ENCODE measurements at regions not wholly inside any gene's neighbourhood (a gene's known extent, or its start where the extent isn't known, plus 50 kb on each side); places are given as distances from the start of the nearest gene placed in this dataset.

DNA sequence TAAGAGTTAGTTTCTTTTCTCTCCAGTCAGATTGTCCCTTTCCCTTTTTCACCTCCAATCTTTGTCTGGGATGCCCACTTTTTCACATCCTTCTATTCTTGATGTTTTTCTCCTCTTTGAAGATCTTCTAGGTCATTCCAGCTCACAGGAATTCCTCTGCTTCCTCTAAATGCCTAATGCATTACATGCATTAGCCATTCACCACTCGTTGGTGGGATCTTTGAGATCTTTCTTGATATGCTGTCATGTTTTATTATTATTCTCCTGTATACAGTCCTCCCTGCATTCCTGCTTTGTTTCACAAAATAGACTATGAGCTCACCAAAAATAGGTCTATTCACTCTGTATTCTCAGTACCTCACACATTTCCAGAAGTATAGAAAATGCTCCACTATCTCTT, 129.0 kb downstream of the LYPLAL1 start:
- no peak overlapping the region for H2BK5ac ChIP-seq (ENCODE audit: low read length)
- no peak overlapping the region for H3K27ac ChIP-seq (replicated peaks; ENCODE audit: low read length)
- H2BK12ac ChIP-seq (ENCODE audit: low read length): no peak overlapping the region
- no peak overlapping the region for H3K4me2 ChIP-seq (ENCODE audit: insufficient read depth, low read length, poor library complexity, severe bottlenecking)
- H3K14ac ChIP-seq (ENCODE audit: low read length): no peak overlapping the region
- H2AFZ ChIP-seq (ENCODE audit: low read length): no peak overlapping the region
- H2BK120ac ChIP-seq (ENCODE audit: low read depth, low read length): no peak overlapping the region
- no peak for DNase-seq (ENCODE audit: low spot score)
- no peak overlapping the region for H2BK15ac ChIP-seq (ENCODE audit: low read length)
- no peaks in the 10 kb centered on the region for H3K27me3 ChIP-seq (ENCODE audit: control insufficient read depth in 3 of 3, insufficient read depth in 3 of 3, low read depth in 1 of 3, low read length in 3 of 3)
- H3K23ac ChIP-seq (ENCODE audit: low read depth, low read length, poor library complexity): no peak overlapping the region
- WGBS, 2 donors (ENCODE audit: extremely low coverage in 2 of 2, insufficient read length in 2 of 2, insufficient replicate concordance in 1 of 2): no CpG with 5 or more reads among the region's 1 CpG
- H4K8ac ChIP-seq (ENCODE audit: low read depth, low read length): no peak overlapping the region
- no peak overlapping the region for H3K4ac ChIP-seq (ENCODE audit: low read length)
- no peaks in the 10 kb centered on the region for H3K4me1 ChIP-seq (ENCODE audit: control insufficient read depth in 2 of 2, insufficient read depth in 1 of 2, low read depth in 1 of 2, low read length in 2 of 2)
- no peak overlapping the region for H3K18ac ChIP-seq (ENCODE audit: low read length)
- no peak overlapping the region for H2AK5ac ChIP-seq (ENCODE audit: low read depth, low read length)
- no peak overlapping the region for H3K9ac ChIP-seq (ENCODE audit: low read depth, low read length, poor library complexity)
- H3K9me3 ChIP-seq (replicated peaks in 1 of 2; ENCODE audit: control insufficient read depth in 2 of 2, insufficient read depth in 1 of 2, low read depth in 1 of 2, low read length in 2 of 2): peaks cover 0 to 3% of the 10 kb centered on the region in 2 donors
- H3K79me1 ChIP-seq (ENCODE audit: low read depth, low read length): no peaks in the 10 kb centered on the region
- no peak overlapping the region for H4K91ac ChIP-seq (ENCODE audit: low read depth, low read length, poor library complexity)
- H3K4me3 ChIP-seq (ENCODE audit: low read length in 2 of 2): no peak overlapping the region
- no peaks in the 10 kb centered on the region for H3K36me3 ChIP-seq (replicated peaks in 1 of 2; ENCODE audit: control insufficient read depth in 2 of 2, insufficient read depth in 2 of 2, low read length in 2 of 2)

DNA sequence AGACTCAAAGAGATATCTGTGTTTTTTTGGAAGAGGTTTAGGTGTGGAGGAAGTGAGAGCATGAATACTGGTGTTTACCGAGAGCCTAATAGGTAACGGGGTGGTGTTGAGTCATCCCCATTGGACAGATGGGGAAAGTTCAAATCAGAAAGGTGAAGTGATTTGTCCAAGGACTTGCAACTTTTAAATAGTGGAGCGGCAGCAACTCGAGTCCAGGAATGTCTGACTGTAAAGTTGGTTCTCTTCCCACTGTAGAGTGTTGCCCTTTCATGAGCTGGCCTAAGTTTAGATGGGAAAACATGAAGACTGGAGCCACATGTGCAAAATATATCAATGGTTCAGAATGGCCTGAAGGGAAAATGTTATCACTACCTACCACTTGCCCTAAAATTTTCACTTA, 125.7 kb downstream of the LYPLAL1 start:
- H3K27ac ChIP-seq (replicated peaks; ENCODE audit: low read length): no peak overlapping the region
- no peak overlapping the region for H2BK120ac ChIP-seq (ENCODE audit: low read depth, low read length)
- no peak overlapping the region for H3K4me2 ChIP-seq (ENCODE audit: insufficient read depth, low read length, poor library complexity, severe bottlenecking)
- no peak overlapping the region for H2AFZ ChIP-seq (ENCODE audit: low read length)
- no peak overlapping the region for H3K9ac ChIP-seq (ENCODE audit: low read depth, low read length, poor library complexity)
- H3K23ac ChIP-seq (ENCODE audit: low read depth, low read length, poor library complexity): no peak overlapping the region
- H3K27me3 ChIP-seq (ENCODE audit: control insufficient read depth in 3 of 3, insufficient read depth in 3 of 3, low read depth in 1 of 3, low read length in 3 of 3): no peaks in the 10 kb centered on the region
- no peaks in the 10 kb centered on the region for H3K36me3 ChIP-seq (replicated peaks in 1 of 2; ENCODE audit: control insufficient read depth in 2 of 2, insufficient read depth in 2 of 2, low read length in 2 of 2)
- H4K91ac ChIP-seq (ENCODE audit: low read depth, low read length, poor library complexity): no peak overlapping the region
- H2BK15ac ChIP-seq (ENCODE audit: low read length): no peak overlapping the region
- H3K14ac ChIP-seq (ENCODE audit: low read length): no peak overlapping the region
- H4K8ac ChIP-seq (ENCODE audit: low read depth, low read length): no peak overlapping the region
- WGBS, 2 donors (ENCODE audit: extremely low coverage in 2 of 2, insufficient read length in 2 of 2, insufficient replicate concordance in 1 of 2): no CpG with 5 or more reads among the region's 4 CpGs
- no peak overlapping the region for H3K4me3 ChIP-seq (ENCODE audit: low read length in 2 of 2)
- H2BK12ac ChIP-seq (ENCODE audit: low read length): no peak overlapping the region
- H2AK5ac ChIP-seq (ENCODE audit: low read depth, low read length): no peak overlapping the region
- H3K9me3 ChIP-seq (replicated peaks in 1 of 2; ENCODE audit: control insufficient read depth in 2 of 2, insufficient read depth in 1 of 2, low read depth in 1 of 2, low read length in 2 of 2): no peaks in the 10 kb centered on the region
- H3K18ac ChIP-seq (ENCODE audit: low read length): no peak overlapping the region
- no peak for DNase-seq (ENCODE audit: low spot score)
- H3K79me1 ChIP-seq (ENCODE audit: low read depth, low read length): no peaks in the 10 kb centered on the region
- H2BK5ac ChIP-seq (ENCODE audit: low read length): no peak overlapping the region
- no peak overlapping the region for H3K4ac ChIP-seq (ENCODE audit: low read length)
- no peaks in the 10 kb centered on the region for H3K4me1 ChIP-seq (ENCODE audit: control insufficient read depth in 2 of 2, insufficient read depth in 1 of 2, low read depth in 1 of 2, low read length in 2 of 2)

DNA sequence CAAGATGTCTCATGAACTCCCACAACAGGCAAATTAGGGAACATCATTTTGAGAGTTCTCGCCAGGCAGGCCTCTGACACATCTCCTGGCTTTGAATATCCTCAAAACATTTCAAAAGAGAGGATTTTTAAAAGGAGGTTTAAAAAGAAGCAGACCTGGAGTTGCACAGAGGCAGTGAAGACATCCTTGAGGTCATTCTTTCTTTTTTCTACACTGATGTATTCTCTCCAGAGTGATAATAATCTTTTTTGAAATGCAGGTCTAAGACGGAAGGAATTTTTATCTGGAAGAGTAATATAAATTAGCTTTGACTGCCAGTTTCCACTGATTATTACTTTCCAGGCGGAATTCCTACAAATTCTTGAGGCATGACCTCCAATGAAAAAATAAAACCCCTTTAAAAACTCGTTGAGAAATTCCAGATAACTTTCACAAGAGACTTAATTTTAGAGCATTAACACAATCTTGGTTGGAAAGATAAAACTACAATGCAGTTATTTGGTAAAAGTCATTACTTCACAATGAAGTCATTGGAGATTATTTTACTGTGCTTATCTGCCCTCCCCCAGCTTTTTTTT, 125.0 kb downstream of the LYPLAL1 start:
- Histone ChIP-seq H3K36me3 (replicated peaks in 1 of 2; ENCODE audit: control insufficient read depth in 2 of 2, insufficient read depth in 2 of 2, low read length in 2 of 2) (no peaks in the 10 kb centered on the region), H2BK15ac (ENCODE audit: low read length) (no peak overlapping the region), H3K27me3 (ENCODE audit: control insufficient read depth in 3 of 3, insufficient read depth in 3 of 3, low read depth in 1 of 3, low read length in 3 of 3) (no peaks in the 10 kb centered on the region), H3K9ac (ENCODE audit: low read depth, low read length, poor library complexity) (no peak overlapping the region), H2BK12ac (ENCODE audit: low read length) (no peak overlapping the region), H3K14ac (ENCODE audit: low read length) (no peak overlapping the region), H3K27ac (replicated peaks; ENCODE audit: low read length) (no peak overlapping the region), H3K79me1 (ENCODE audit: low read depth, low read length) (no peaks in the 10 kb centered on the region), H3K4ac (ENCODE audit: low read length) (no peak overlapping the region), H2AFZ (ENCODE audit: low read length) (no peak overlapping the region), H3K4me2 (ENCODE audit: insufficient read depth, low read length, poor library complexity, severe bottlenecking) (no peak overlapping the region), H3K9me3 (replicated peaks in 1 of 2; ENCODE audit: control insufficient read depth in 2 of 2, insufficient read depth in 1 of 2, low read depth in 1 of 2, low read length in 2 of 2) (no peaks in the 10 kb centered on the region), H3K23ac (ENCODE audit: low read depth, low read length, poor library complexity) (no peak overlapping the region), H3K4me3 (ENCODE audit: low read length in 2 of 2) (no peak overlapping the region), H4K91ac (ENCODE audit: low read depth, low read length, poor library complexity) (no peak overlapping the region), H3K18ac (ENCODE audit: low read length) (no peak overlapping the region), H2BK5ac (ENCODE audit: low read length) (no peak overlapping the region), H4K8ac (ENCODE audit: low read depth, low read length) (no peak overlapping the region), H2AK5ac (ENCODE audit: low read depth, low read length) (no peak overlapping the region), H3K4me1 (ENCODE audit: control insufficient read depth in 2 of 2, insufficient read depth in 1 of 2, low read depth in 1 of 2, low read length in 2 of 2) (no peaks in the 10 kb centered on the region), H2BK120ac (ENCODE audit: low read depth, low read length) (no peak overlapping the region)
- no CpG with 5 or more reads among the region's 4 CpGs for WGBS, 2 donors (ENCODE audit: extremely low coverage in 2 of 2, insufficient read length in 2 of 2, insufficient replicate concordance in 1 of 2)
- no peak for DNase-seq (ENCODE audit: low spot score)

DNA sequence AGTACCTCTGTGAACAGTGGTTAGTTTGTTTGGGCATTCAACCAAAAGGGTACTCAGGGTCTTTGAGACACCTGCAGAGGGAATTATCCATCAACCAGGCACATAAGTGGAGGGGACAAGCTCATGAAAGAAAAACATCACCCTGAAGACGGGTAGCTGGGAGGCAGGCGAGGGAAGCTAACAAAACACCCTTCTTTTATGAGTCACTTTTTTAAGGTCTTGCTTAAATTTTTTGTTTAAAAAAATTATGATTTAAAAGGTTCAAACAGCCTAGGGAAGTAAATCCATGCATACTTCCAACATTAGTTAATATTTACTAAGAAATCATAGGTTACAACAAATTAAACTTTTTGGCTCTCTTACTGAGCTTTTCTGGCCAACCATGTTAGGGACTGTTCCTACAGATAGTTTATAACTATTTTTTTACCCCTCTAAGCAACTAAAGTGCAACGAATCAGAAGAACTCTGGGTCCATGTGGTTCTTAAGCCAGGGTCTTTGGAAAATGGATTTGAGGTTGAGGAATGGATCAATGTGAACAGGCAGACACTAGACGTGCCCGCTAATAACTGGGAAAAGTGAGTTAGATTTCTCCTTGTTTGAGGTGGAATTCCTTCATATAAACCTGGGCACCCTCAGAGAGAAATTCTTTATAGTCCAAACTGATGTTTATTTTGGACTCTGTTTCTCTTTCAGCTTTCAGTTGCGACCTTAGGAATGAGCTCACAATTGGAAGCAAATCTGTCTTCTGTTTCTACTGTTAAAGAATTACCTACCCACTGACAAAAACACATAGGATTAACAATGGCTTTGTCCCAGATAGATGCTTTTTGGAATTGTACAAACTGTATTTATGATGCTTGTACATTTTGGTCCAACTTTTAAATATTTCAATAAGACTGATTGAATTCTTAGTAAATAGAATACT, 123.0 kb downstream of the LYPLAL1 start:
- WGBS, 2 donors (ENCODE audit: extremely low coverage in 2 of 2, insufficient read length in 2 of 2, insufficient replicate concordance in 1 of 2): no CpG with 5 or more reads among the region's 6 CpGs
- Histone ChIP-seq H2BK120ac (ENCODE audit: low read depth, low read length) (no peak overlapping the region), H3K36me3 (replicated peaks in 1 of 2; ENCODE audit: control insufficient read depth in 2 of 2, insufficient read depth in 2 of 2, low read length in 2 of 2) (no peaks in the 10 kb centered on the region), H4K91ac (ENCODE audit: low read depth, low read length, poor library complexity) (no peak overlapping the region), H2BK5ac (ENCODE audit: low read length) (no peak overlapping the region), H3K79me1 (ENCODE audit: low read depth, low read length) (no peaks in the 10 kb centered on the region), H3K27me3 (ENCODE audit: control insufficient read depth in 3 of 3, insufficient read depth in 3 of 3, low read depth in 1 of 3, low read length in 3 of 3) (no peaks in the 10 kb centered on the region), H3K4me1 (ENCODE audit: control insufficient read depth in 2 of 2, insufficient read depth in 1 of 2, low read depth in 1 of 2, low read length in 2 of 2) (no peaks in the 10 kb centered on the region), H3K18ac (ENCODE audit: low read length) (no peak overlapping the region), H2BK15ac (ENCODE audit: low read length) (no peak overlapping the region), H3K23ac (ENCODE audit: low read depth, low read length, poor library complexity) (no peak overlapping the region), H3K9ac (ENCODE audit: low read depth, low read length, poor library complexity) (no peak overlapping the region), H3K27ac (replicated peaks; ENCODE audit: low read length) (no peak overlapping the region), H3K4me2 (ENCODE audit: insufficient read depth, low read length, poor library complexity, severe bottlenecking) (no peak overlapping the region), H4K8ac (ENCODE audit: low read depth, low read length) (no peak overlapping the region), H3K4ac (ENCODE audit: low read length) (no peak overlapping the region), H3K14ac (ENCODE audit: low read length) (no peak overlapping the region), H3K9me3 (replicated peaks in 1 of 2; ENCODE audit: control insufficient read depth in 2 of 2, insufficient read depth in 1 of 2, low read depth in 1 of 2, low read length in 2 of 2) (no peaks in the 10 kb centered on the region), H3K4me3 (ENCODE audit: low read length in 2 of 2) (no peak overlapping the region), H2BK12ac (ENCODE audit: low read length) (no peak overlapping the region), H2AFZ (ENCODE audit: low read length) (no peak overlapping the region), H2AK5ac (ENCODE audit: low read depth, low read length) (no peak overlapping the region)
- DNase-seq (ENCODE audit: low spot score): no peak

All from neuronal stem cell (in vitro differentiated cells).